Tongue (tissue), 1 donor: ENCODE measurements at regions not wholly inside any gene's neighbourhood (a gene's known extent, or its start where the extent isn't known, plus 50 kb on each side); places are given as distances from the start of the nearest gene placed in this dataset.
"Not testable (repeated sequence)": the region's sequence is repeated elsewhere in the genome, so short reads cannot be mapped to it uniquely, and the experiment has no call there.

Experiments used
- DNase-seq: peaks from one replicate; pipeline ENCODE4 v3.0.0-alpha.2; 2015

GRCh38 chr7:48992816-48993215, 68.5 kb downstream of the CDC14C start:
- no peak for DNase-seq

DNA sequence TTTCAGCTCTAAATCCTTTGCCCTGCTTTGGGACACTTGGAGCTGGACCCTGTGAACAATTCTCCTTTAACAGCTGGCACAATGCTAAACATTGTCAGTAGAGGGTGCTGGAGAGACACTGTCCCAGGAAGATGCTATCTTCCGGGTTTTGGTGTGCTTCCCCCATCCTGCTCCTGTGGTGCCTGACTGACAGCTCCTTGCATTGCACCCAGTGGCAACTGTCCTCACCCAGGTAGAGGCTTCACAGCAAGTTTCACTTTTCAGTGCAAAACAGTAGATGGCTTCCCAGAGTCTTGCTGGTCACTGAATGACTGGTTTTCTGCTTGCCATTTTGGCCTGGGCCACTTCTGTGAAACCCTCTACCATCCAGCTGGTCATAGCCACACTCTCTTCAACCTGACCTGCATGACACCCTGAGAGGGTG, 77.3 kb downstream of the CDC14C start:
- DNase-seq, result peak; percentile 16

GRCh38 chr7:49010717-49011116, 86.4 kb downstream of the CDC14C start:
- DNase-seq, result no peak

DNA sequence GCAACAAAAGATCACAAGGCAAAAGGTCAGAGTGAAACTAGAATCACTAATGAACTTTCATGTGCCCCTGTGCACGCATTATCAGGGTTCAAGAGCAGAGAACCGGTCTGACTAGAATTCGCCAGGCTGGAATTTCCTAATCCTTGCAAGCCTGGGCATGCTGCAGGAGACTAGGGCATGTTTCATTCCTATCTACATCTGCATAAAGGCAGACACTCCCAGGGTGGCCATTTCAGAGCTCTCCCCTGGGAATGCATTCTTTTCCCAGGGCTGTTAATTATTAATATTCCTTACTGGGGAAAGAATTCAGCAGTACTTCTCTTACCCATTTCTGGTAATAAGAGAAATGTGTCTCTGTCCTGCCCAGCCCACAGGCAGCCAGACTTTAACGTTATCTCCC, 90.5 kb downstream of the CDC14C start:
- no peak for DNase-seq

DNA sequence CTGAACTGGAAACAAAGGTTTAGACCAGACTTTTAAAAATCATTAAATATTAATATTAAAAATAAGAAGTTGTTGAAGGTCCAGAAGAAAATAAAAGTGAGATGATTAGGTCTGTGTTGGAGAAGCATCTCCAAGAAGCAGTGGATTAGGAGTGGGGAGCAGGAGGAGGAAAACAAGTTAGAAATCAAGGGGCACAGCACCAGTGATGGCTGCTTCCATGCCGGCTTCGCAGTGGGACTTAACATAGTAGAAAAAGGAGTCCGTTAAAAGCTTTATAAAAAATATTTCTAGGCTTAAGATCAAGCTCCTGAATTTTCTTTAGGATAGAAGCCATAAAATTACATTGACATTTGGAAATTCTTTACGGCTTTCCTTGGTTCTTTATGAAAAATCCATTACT, 95.8 kb downstream of the CDC14C start:
- no peak for DNase-seq

GRCh38 chr7:49022448-49022847, 98.1 kb downstream of the CDC14C start:
- no peak for DNase-seq

DNA sequence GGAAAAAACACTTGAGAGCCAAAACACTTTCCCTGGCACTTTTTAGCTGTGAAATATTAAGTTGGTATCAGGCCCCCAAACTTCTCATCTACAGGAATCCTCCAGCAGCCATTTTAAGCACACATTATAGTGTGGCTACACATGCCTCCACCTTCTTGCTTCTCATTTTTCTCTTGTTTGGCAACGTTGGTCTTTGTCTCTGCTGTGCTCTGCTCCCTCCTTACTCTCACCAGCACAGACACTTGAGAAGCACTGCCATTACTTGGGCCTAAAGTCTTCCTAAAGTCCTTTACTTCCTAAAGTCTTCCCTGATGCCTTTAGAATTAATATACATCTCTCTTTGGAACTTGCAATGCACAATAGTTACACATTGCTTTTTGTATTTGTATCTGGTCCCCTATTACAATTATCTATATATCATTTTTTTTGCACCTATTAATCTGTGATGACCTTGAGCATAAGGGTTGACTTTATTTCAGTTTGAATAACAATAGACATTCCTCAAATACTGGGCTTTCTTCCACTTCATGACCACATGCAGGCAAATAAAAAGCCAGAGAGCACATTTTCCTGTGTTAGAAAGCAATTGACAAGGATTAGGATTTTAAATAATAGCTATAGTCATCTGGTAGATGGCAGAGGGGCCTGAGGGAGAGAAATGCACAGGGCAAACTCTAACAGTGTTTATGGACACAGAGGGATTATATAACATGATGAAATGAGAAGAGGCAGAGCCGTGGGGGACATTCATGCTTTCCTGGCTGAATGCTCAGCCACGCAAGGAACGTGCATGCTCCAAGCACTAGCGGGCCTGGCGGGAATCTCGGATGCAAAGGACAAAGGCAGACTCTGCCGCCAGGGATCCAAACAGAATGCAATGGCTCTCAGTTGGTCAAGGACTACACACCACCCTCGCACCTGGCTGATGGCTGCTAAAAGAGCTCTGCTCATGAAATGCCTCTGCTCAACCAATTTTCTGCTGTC, 99.3 kb downstream of the CDC14C start:
- DNase-seq, result no peak

- DNase-seq, result no peak
Measured at GRCh38 chr7:49030221-49030620, 105.9 kb downstream of the CDC14C start.

GRCh38 chr7:49033140-49033539, 108.8 kb downstream of the CDC14C start:
- not testable (repeated sequence) for DNase-seq

DNA sequence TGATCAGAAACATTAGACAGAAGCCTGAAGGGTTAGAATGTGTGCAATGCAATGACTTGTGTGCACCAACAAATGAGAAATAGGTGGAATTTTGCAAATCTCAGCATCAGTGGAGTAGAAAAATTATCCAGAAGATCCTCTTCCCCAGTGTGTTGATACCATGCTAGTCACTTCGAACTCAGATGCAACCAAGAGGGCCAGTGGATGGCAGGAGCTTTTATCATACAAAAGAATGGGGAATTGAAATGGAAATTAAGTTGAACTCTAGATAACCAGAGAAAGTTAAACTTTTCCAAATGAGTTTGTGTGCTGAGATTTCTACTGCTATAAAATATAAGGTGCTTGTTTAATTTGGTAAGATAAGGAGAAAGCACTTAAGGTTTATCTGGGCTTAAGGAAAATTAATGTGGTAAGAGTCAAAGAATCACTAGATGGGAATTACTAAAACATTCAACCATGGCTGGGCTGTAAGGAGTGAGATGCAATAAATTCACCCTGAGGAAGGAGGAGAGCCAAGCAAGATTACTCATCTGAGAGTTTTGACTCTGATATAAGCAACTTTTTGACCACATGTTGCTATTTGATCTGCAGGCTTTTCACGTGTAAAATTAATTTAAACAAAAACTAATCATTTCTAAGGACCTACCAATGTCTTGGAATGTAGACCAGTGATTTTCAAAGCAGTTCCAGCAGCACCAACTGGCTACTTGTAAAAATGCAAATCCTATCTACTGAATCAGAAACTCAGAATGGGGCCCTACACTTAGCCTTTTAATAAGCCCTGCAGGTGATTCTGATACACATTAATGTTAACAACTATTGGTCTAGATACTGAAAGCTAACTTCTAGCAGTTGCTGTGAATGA, 113.2 kb downstream of the CDC14C start:
- DNase-seq, result no peak

DNA sequence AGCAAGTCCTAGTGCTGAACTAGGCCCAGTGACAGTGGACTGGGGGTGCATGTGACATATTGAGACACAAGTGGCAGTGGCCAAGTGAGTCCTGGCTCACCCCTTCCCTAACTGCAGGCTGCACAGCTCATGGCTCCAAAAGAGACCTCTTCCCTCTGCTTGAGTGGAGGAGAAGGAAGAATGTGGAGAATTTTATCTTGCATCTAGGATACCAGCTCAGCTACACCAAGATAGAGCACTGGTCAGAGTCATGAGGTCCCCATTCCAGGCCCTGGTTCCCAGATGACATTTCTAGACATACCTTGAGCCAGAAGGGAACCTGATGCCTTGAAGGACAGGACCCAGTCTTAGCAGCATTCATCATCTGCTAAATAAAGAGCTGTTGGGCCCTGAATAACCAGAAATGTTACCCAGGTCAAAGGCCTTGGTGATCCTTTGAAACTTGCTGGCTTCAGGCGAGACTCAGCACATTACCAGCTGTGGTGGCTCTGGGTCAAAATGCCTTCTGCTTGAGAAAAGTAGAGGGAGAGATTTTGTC, 114.5 kb downstream of the CDC14C start:
- DNase-seq, result no peak

DNA sequence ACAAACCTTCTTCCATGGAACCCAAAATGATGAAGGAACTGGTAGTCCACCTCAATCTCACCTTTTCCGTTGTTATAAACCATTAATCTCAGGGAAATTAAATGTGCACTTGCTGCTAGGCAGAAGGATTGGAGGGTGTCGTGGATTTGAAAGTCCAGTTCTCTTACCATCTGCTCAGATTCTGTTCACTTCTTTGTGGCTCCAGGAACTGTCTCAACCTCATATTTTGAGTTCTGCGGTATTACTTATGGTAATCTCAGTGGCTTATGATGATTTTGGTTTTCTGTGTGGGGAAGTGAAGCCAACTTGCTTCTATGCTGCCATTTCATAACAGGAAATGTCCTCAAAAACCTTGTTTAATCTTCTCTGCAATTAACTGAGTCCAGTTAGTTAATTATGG, 136.4 kb downstream of the CDC14C start:
- no peak for DNase-seq

DNA sequence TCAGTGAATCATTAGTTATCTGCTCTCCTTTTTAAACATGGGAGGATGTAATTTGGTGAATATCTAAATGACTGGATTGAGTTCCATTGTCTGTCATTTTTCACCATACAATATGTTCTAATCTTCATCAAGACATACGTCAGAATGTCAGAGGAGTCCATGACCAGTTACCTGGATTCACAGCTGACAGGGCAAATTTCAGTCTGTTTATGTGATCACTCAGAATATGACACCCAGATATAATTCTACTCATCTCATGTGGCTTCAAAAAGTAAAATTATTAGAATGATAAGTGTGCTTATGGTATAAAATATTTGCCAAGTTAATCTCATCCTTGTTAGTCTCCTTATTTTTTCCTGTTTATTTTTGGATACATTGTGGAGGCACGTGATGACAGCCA, 150.2 kb downstream of the CDC14C start:
- DNase-seq, result no peak

DNA sequence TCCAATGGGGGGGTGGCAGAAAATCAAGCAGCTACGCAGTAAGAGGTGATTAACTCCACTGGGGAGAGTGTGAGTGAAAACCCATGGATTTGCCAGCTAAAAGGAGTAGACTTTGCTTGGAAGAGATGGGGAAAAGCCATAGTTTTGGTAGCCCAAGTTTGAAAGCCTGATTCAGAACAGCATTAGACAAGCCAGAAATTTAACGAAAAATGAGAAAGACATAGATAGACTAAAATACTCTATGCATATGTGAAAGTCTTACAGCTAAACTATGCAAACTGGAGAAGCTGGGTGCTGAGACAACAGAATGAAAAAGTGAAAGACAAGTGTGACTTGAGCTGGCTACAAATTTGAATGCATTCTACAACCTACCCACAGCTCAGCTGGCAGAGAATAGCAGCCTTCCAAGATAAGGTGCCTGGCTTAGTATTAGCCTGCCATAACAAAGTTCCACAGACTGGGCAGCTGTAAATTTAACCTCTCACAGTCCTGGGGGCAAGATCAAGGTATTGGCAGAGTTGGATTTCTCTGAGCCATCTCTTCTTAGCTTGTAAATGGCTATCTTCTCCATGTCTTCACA, 156.6 kb downstream of the CDC14C start:
- DNase-seq, result no peak

- no peak for DNase-seq
Measured at GRCh38 chr7:49088017-49088416, 163.7 kb downstream of the CDC14C start.

DNA sequence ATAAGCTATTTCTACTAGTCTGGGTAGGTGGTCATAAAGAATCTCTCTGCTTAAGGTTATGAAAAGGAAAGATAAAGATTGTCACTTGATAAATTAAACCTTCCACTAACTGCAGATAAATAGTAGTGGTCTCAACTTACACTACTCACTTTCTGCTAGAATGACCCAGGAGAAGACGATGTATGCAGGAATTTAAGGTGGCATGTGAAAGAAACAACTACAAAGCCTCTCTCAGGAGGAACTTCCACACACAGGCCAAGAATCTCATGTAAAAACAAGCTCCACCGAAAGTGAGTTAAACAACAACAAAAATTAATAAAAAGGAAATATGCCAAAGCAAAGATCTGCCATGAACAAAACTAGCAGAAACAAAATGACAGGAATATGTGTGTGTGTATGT, 165.4 kb downstream of the CDC14C start:
- no peak for DNase-seq

GRCh38 chr7:49091089-49091488, 166.7 kb downstream of the CDC14C start:
- DNase-seq, result no peak

DNA sequence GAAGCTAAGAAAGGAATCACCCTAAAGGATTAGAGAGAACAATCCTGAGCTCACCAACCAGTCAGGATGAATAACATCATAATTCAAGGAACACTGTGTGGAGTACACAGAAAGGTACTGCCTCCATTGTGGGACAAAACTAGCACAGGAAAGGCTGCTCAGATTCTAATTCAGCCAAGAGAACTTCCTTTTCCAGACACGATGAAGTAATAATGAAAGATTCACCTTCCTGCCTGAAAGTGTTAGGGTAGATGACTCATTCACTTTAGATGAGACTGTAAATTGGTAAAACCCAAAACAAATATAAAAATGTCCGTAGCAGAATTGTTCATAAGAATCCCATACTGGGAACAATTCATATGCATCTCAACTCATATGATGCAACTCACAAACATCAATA, 167.2 kb downstream of the CDC14C start:
- no peak for DNase-seq

DNA sequence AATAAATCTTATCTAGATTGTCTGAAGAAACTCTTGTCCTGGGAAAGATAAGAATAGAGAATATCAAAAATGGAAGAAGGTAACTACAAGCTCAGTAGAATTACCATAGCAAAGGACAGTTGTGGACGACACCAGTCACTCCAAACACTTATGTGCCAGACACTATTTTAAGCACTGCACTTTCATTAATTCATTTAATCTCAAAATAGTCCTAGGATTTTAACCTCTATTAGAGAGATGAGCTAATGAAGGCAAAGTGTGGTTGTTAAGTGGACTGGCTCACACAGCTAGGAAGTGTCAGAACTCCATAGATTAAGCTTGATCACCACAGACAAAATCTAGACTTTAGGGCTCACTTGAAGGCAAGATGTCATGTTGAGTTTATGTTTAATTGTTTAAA, 168.9 kb downstream of the CDC14C start:
- no peak for DNase-seq

GRCh38 chr7:49094866-49095265, 170.5 kb downstream of the CDC14C start:
- no peak for DNase-seq

GRCh38 chr7:49099587-49100326, 175.4 kb downstream of the CDC14C start:
- DNase-seq, result no peak
